HEK293 (cell line): ENCODE measurements at regions not wholly inside any gene's neighbourhood (a gene's known extent, or its start where the extent isn't known, plus 50 kb on each side); places are given as distances from the start of the nearest gene placed in this dataset.

Experiments
- CTCF ChIA-PET: fragments of 350-600 bp; formaldehyde crosslinking; extraction: SDS; loops from one replicate; lab custom pipeline; 2021; ENCODE audit warnings: antibody characterized with exemption; lab: Yijun Ruan, JAX
- POLR2A ChIA-PET: fragments of 300-600 bp; formaldehyde crosslinking; extraction: SDS; loops from one replicate; lab custom pipeline; 2020; ENCODE audit warnings: antibody characterized with exemption, inconsistent platforms; lab: Yijun Ruan, JAX
- H3K27ac ChIP-seq: fragments of 200-500 bp; sonication (Bioruptor generic); 2 replicates; pipeline ENCODE4 v1.5.1; 2014; ENCODE audit warnings: low read depth, low read length, control low read depth, inconsistent platforms; ENCODE audit errors: extremely low read depth
- H3K36me3 ChIP-seq, 2 experiments: fragments of 200-500 bp in 1 of 2; sonication (Bioruptor generic) in 1 of 2; 1 replicate in 1 of 2; 2 replicates in 1 of 2; pipeline ENCODE4 v1.5.1; 2014 to 2017; ENCODE audit warnings: inconsistent platforms in 2 of 2, low read length in 2 of 2; ENCODE audit not compliant: control insufficient read depth in 2 of 2, insufficient read depth in 1 of 2
- H3K4me1 ChIP-seq: fragments of 200-500 bp; sonication (Bioruptor generic); 2 replicates; pipeline ENCODE4 v1.5.1; 2014; ENCODE audit warnings: mild to moderate bottlenecking, low read length, inconsistent platforms; ENCODE audit not compliant: control insufficient read depth, insufficient read depth
- H3K4me3 ChIP-seq: 2 replicates; pipeline ENCODE4 v1.5.1; 2011; ENCODE audit warnings: low read depth, mild to moderate bottlenecking, control low read depth, low read length, moderate library complexity
- H3K9me3 ChIP-seq: fragments of 200-500 bp; sonication (Bioruptor generic); 2 replicates; pipeline ENCODE4 v1.5.1; 2014; ENCODE audit warnings: low read depth, low read length, inconsistent platforms; ENCODE audit not compliant: control insufficient read depth, insufficient read depth
- HOXA7 ChIP-seq: sonication (generic); formaldehyde crosslinking; IDR thresholded peaks from 2 replicates; pipeline ENCODE4 v1.8.1; 2022; ENCODE audit warnings: missing genetic modification reagents, borderline replicate concordance
- KLF1 ChIP-seq: fragments of 450-650 bp; formaldehyde crosslinking; IDR thresholded peaks from 2 replicates; pipeline ENCODE4 v1.5.1; 2016; ENCODE audit warnings: missing biosample characterization, missing genetic modification characterization
- SETDB1 ChIP-seq: IDR thresholded peaks from one replicate; pipeline ENCODE4 v1.6.1; 2017; ENCODE audit warnings: mild to moderate bottlenecking, low read length, moderate library complexity, mixed read lengths; ENCODE audit not compliant: insufficient read length
- ZFP69B ChIP-seq: fragments of 450-650 bp; formaldehyde crosslinking; IDR thresholded peaks from 2 replicates; pipeline ENCODE4 v1.5.1; 2016; ENCODE audit warnings: missing biosample characterization, missing genetic modification characterization
- ZNF146 ChIP-seq: fragments of 450-650 bp; formaldehyde crosslinking; IDR thresholded peaks from 2 replicates; pipeline ENCODE4 v1.5.1; 2016; ENCODE audit warnings: missing biosample characterization, missing genetic modification characterization
- ZNF169 ChIP-seq: fragments of 450-650 bp; formaldehyde crosslinking; IDR thresholded peaks from 2 replicates; pipeline ENCODE4 v1.5.1; 2016; ENCODE audit warnings: missing biosample characterization, missing genetic modification characterization
- ZNF292 ChIP-seq: fragments of 450-650 bp; formaldehyde crosslinking; IDR thresholded peaks from 2 replicates; pipeline ENCODE4 v1.5.1; 2016; ENCODE audit warnings: low read depth, missing biosample characterization, missing genetic modification characterization, borderline replicate concordance
- ZNF548 ChIP-seq: fragments of 450-650 bp; formaldehyde crosslinking; IDR thresholded peaks from 2 replicates; pipeline ENCODE4 v1.5.1; 2016; ENCODE audit warnings: missing biosample characterization, missing genetic modification characterization
- ZNF585B ChIP-seq: fragments of 450-650 bp; formaldehyde crosslinking; IDR thresholded peaks from 2 replicates; pipeline ENCODE4 v1.5.1; 2016; ENCODE audit warnings: missing biosample characterization, missing genetic modification characterization
- ZNF610 ChIP-seq: fragments of 450-650 bp; formaldehyde crosslinking; IDR thresholded peaks from 2 replicates; pipeline ENCODE4 v1.5.1; 2016; ENCODE audit warnings: missing biosample characterization, missing genetic modification characterization, borderline replicate concordance
- ZNF621 ChIP-seq: fragments of 450-650 bp; formaldehyde crosslinking; IDR thresholded peaks from 2 replicates; pipeline ENCODE4 v1.5.1; 2017; ENCODE audit warnings: missing biosample characterization, missing genetic modification characterization
- ZSCAN23 ChIP-seq: fragments of 450-650 bp; formaldehyde crosslinking; IDR thresholded peaks from 2 replicates; pipeline ENCODE4 v1.5.1; 2016; ENCODE audit warnings: missing biosample characterization, missing genetic modification characterization
- TF ChIP-seq, protein P1 (sequence below): fragments of 450-650 bp; formaldehyde crosslinking; IDR thresholded peaks from 2 replicates; pipeline ENCODE4 v1.5.1; 2017; ENCODE audit warnings: missing biosample characterization, missing genetic modification characterization
- TF ChIP-seq, protein P2 (sequence below): fragments of 450-650 bp; formaldehyde crosslinking; IDR thresholded peaks from 2 replicates; pipeline ENCODE4 v1.5.1; 2017; ENCODE audit warnings: missing biosample characterization, missing genetic modification characterization
- TF ChIP-seq, protein P3 (sequence below): fragments of 450-650 bp; IDR thresholded peaks from 2 replicates; pipeline ENCODE4 v1.5.1; 2018; ENCODE audit warnings: missing biosample characterization, missing genetic modification characterization

DNA sequence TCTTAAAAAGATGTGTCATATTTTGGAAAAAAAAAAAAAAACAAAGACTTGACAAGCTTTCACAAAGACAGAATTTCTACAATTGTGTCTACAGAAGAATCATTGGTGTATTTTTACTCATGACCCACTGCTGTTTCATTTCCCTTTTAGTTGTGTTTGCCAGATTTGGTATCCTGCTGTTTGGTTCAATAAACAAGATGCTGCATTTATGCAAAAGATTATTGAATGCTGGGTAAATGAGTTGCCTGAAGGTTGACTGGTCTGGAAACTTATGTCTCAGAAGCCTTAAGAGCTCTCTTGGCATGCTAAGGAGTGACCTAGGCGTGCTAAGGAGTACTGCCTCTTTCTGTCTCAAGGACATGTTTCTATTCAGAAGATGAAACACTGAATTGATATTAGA lies 64.9 kb upstream of the NPY2R start:
- H3K27ac ChIP-seq: no peak overlapping the region
- ChIA-PET CTCF (no interaction called here), POLR2A (no interaction called here)
- no peaks in the 10 kb centered on the region for H3K4me1 ChIP-seq
- no peaks in the 10 kb centered on the region for H3K9me3 ChIP-seq
- no peak overlapping the region for H3K4me3 ChIP-seq
- TF ChIP-seq ZNF621 (no peak), KLF1 (tag by site-specific recombination) (no peak), HOXA7 (CRISPR knock-in tag) (no peak), ZNF585B (tag by site-specific recombination) (no peak), ZNF146 (tag by site-specific recombination) (no peak), ZNF610 (no peak), ZFP69B (tag by site-specific recombination) (no peak), ZNF169 (no peak), ZNF292 (tag by site-specific recombination) (no peak), ZSCAN23 (no peak), SETDB1 (no peak), ZNF548 (tag by site-specific recombination) (no peak)
- TF ChIP-seq, protein P1, sequence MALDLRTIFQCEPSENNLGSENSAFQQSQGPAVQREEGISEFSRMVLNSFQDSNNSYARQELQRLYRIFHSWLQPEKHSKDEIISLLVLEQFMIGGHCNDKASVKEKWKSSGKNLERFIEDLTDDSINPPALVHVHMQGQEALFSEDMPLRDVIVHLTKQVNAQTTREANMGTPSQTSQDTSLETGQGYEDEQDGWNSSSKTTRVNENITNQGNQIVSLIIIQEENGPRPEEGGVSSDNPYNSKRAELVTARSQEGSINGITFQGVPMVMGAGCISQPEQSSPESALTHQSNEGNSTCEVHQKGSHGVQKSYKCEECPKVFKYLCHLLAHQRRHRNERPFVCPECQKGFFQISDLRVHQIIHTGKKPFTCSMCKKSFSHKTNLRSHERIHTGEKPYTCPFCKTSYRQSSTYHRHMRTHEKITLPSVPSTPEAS (tag by site-specific recombination): no peak
- TF ChIP-seq, protein P2, sequence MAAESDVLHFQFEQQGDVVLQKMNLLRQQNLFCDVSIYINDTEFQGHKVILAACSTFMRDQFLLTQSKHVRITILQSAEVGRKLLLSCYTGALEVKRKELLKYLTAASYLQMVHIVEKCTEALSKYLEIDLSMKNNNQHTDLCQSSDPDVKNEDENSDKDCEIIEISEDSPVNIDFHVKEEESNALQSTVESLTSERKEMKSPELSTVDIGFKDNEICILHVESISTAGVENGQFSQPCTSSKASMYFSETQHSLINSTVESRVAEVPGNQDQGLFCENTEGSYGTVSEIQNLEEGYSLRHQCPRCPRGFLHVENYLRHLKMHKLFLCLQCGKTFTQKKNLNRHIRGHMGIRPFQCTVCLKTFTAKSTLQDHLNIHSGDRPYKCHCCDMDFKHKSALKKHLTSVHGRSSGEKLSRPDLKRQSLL: no peak
- TF ChIP-seq, protein P3, sequence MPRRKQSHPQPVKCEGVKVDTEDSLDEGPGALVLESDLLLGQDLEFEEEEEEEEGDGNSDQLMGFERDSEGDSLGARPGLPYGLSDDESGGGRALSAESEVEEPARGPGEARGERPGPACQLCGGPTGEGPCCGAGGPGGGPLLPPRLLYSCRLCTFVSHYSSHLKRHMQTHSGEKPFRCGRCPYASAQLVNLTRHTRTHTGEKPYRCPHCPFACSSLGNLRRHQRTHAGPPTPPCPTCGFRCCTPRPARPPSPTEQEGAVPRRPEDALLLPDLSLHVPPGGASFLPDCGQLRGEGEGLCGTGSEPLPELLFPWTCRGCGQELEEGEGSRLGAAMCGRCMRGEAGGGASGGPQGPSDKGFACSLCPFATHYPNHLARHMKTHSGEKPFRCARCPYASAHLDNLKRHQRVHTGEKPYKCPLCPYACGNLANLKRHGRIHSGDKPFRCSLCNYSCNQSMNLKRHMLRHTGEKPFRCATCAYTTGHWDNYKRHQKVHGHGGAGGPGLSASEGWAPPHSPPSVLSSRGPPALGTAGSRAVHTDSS (tag by site-specific recombination): no peak
- H3K36me3 ChIP-seq: no peaks in the 10 kb centered on the region
